ENCODE measurements at regions not wholly inside any gene's neighbourhood (a gene's known extent, or its start where the extent isn't known, plus 50 kb on each side); places are given as distances from the start of the nearest gene placed in this dataset.

- TF ChIP-seq, protein P1, sequence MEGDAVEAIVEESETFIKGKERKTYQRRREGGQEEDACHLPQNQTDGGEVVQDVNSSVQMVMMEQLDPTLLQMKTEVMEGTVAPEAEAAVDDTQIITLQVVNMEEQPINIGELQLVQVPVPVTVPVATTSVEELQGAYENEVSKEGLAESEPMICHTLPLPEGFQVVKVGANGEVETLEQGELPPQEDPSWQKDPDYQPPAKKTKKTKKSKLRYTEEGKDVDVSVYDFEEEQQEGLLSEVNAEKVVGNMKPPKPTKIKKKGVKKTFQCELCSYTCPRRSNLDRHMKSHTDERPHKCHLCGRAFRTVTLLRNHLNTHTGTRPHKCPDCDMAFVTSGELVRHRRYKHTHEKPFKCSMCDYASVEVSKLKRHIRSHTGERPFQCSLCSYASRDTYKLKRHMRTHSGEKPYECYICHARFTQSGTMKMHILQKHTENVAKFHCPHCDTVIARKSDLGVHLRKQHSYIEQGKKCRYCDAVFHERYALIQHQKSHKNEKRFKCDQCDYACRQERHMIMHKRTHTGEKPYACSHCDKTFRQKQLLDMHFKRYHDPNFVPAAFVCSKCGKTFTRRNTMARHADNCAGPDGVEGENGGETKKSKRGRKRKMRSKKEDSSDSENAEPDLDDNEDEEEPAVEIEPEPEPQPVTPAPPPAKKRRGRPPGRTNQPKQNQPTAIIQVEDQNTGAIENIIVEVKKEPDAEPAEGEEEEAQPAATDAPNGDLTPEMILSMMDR (IDR thresholded peaks at IDR 0.05) = no peak
- TF ChIP-seq POLR2A (IDR thresholded peaks at IDR 0.05) = no peak
- TF ChIP-seq EP300 (IDR thresholded peaks at IDR 0.05) = no peak
Measured at GRCh38 chr4:36652857-36653256, 371.4 kb downstream of the DTHD1 start.

Measured in ovary (tissue), 3 donors.